NB4 (cell line): ENCODE measurements at regions not wholly inside any gene's neighbourhood (a gene's known extent, or its start where the extent isn't known, plus 50 kb on each side); places are given as distances from the start of the nearest gene placed in this dataset.

Experiments used
- DNase-seq: peaks from one replicate; pipeline ENCODE4 v3.0.0; 2010; ENCODE audit warnings: low read depth
- H3K4me3 ChIP-seq: one replicate; pipeline ENCODE4 v1.5.1; 2011; ENCODE audit warnings: mild to moderate bottlenecking, low read depth, low read length, moderate library complexity
- CTCF ChIP-seq: IDR thresholded peaks from one replicate; pipeline ENCODE4 v1.5.1; 2012; ENCODE audit warnings: low read depth, low read length
- MAX ChIP-seq: IDR thresholded peaks from 2 replicates; pipeline ENCODE4 v1.6.1; 2011; ENCODE audit warnings: low read depth, low read length
- MYC ChIP-seq: IDR thresholded peaks from 2 replicates; pipeline ENCODE4 v1.6.1; 2011; ENCODE audit warnings: low read depth, low read length
- POLR2A ChIP-seq: IDR thresholded peaks from 2 replicates; pipeline ENCODE4 v1.6.1; 2011; ENCODE audit warnings: mild to moderate bottlenecking; ENCODE audit not compliant: insufficient read length; ENCODE audit errors: extremely low read depth

GRCh38 chr7:1298931-1299885 is 66.5 kb downstream of the UNCX start:
- no peak overlapping the region for H3K4me3 ChIP-seq
- TF ChIP-seq CTCF (no peak), POLR2A (no peak)
- no peak for DNase-seq

GRCh38 chr7:1300206-1300605 is 67.5 kb downstream of the UNCX start:
- DNase-seq = no peak
- H3K4me3 ChIP-seq = no peak overlapping the region
- TF ChIP-seq CTCF (no peak), MAX (no peak), MYC (no peak), POLR2A (no peak)

DNA sequence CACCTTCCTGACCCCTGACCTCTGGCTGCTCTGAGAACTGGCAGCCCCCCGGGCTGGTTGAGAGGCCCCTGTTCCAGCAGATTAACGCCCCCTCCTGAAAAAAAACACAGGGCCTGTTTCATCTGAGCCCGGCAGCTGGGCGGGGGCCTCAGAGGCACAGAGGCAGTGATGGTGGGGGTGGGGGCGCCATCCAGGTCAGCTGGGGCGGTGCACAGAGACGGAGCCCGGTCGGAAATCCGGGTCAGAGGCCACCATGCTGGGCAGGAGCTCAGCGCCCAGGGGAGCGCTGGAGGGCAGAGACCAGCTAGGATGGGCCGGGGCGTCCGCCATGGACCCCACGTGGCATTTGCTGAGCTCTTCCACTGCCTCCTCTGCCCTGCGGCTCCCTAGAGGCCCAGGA is 68.0 kb downstream of the UNCX start:
- H3K4me3 ChIP-seq = no peak overlapping the region
- no peak for DNase-seq

DNA sequence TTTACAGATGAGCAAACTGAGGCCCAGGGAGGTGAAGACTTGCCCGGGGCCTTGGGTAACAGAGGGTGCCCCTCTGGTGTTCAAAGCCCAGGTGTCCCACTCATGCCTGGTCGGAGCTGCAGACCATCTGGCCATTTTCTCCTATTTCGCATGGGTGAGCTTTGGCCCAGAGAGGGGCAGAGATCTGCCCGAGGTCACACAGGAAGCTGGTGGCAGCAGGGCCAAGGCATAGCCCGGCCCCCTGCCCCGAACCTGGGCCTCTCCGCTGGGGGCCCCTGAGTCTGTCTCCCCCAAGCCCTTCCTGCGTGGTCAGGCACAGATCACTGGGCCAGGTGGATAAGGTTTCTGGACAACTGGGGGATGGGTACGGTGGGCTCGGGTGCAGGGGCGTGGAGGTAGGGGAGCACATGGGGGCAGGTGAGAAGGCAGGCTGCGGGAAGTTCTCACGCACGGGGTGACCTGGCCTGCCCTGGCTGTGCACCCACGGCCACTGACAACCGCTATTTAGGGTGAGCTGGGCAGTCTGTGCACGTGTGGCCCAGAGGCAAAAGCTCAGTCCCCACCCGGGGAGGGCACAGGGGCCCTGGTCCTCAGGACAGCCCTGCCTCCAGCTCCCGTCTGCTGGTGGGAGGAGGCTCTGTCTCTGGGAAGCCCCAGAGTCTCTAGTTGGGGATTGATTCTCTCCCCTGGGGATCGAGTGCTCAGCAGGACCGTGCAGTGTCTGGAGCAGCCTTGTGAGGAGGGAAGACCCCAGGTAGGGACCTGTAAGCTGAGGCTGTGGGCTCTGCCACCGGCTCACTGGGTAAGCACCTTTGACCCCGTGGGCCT is 68.6 kb downstream of the UNCX start:
- DNase-seq = no peak
- H3K4me3 ChIP-seq = no peak overlapping the region
- TF ChIP-seq MAX = no peak
- TF ChIP-seq POLR2A = no peak
- no peak for TF ChIP-seq CTCF
- TF ChIP-seq MYC = no peak

More for the DNA sequence above, 68.0 kb downstream of the UNCX start:
- TF ChIP-seq MYC = no peak
- TF ChIP-seq MAX = no peak
- no peak for TF ChIP-seq POLR2A
- TF ChIP-seq CTCF = no peak

DNA sequence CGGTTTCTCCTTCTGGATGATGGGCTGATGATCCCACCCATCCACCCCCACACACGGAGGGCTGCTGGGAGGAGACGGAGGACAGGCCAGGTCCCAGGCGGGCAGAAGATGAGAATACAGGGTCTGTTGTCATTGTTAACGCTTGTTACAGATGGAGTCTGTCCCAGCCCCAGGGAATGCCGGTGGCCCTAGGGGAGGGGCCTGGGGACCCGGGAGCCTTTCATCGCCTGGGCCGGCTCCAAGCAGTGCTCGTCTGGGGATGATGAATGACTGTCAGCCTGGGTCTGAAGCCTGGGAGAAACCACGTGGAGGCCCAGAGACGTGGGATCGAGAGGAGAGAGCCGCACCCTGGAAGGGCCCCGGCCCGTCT is 69.2 kb downstream of the UNCX start:
- no peak overlapping the region for H3K4me3 ChIP-seq
- TF ChIP-seq CTCF = no peak
- no peak for TF ChIP-seq MAX
- TF ChIP-seq MYC = no peak
- no peak for TF ChIP-seq POLR2A
- no peak for DNase-seq
